Body of pancreas (tissue), 4 donors: ENCODE measurements at regions not wholly inside any gene's neighbourhood (a gene's known extent, or its start where the extent isn't known, plus 50 kb on each side); places are given as distances from the start of the nearest gene placed in this dataset.

Source experiments
- CTCF ChIP-seq, 7 experiments: fragments of 450-650 bp in 4 of 7; fragments of 200-600 bp in 3 of 7; sonication (generic) in 3 of 7; IDR thresholded peaks; one replicate each; pipeline ENCODE4 v1.5.1; 2016 to 2019; ENCODE audit warnings: antibody characterized with exemption in 7 of 7
- POLR2A ChIP-seq, 3 donors: fragments of 450-650 bp; IDR thresholded peaks; one replicate each; pipeline ENCODE4 v1.6.1; 2016; ENCODE audit warnings: antibody characterized with exemption in 3 of 3, mild to moderate bottlenecking in 2 of 3

GRCh38 chr20:9930142-9930541 is 91.3 kb upstream of the PAK5 start:
- no peak for TF ChIP-seq CTCF (IDR thresholded peaks at IDR 0.05)
- TF ChIP-seq POLR2A (IDR thresholded peaks at IDR 0.05) = no peak
